Esophagus muscularis mucosa (tissue), 4 donors: ENCODE measurements at regions not wholly inside any gene's neighbourhood (a gene's known extent, or its start where the extent isn't known, plus 50 kb on each side); places are given as distances from the start of the nearest gene placed in this dataset.

ENCODE experiments used
- DNase-seq: peaks from one replicate; pipeline ENCODE4 v3.0.0-alpha.2; 2017; ENCODE audit errors: extremely low spot score
- H3K27ac ChIP-seq, 4 donors: fragments of 200-600 bp; sonication (generic); replicated peaks in 1 of 4; 1 replicate in 3 of 4; 2 replicates in 1 of 4; pipeline ENCODE4 v1.5.1; 2016 to 2019; ENCODE audit warnings: mild to moderate bottlenecking in 1 of 4
- H3K27me3 ChIP-seq, 4 donors: fragments of 200-600 bp; sonication (generic); one replicate each; pipeline versions ENCODE4 v1.5.1 to v1.6.0; 2016 to 2019
- H3K36me3 ChIP-seq, 4 donors: fragments of 200-600 bp; sonication (generic); one replicate each; pipeline ENCODE4 v1.5.1; 2016 to 2019
- H3K4me1 ChIP-seq, 4 donors: fragments of 200-600 bp; sonication (generic); one replicate each; pipeline ENCODE4 v1.5.1; 2016 to 2019
- H3K4me3 ChIP-seq, 4 donors: fragments of 200-600 bp; sonication (generic); 1 replicate in 2 of 4; 2 replicates in 2 of 4; pipeline ENCODE4 v1.5.1; 2016 to 2019; ENCODE audit warnings: mild to moderate bottlenecking in 4 of 4, moderate library complexity in 1 of 4
- H3K9me3 ChIP-seq, 4 donors: fragments of 200-600 bp; sonication (generic); 1 replicate in 3 of 4; 2 replicates in 1 of 4; pipeline ENCODE4 v1.5.1; 2016 to 2019
- CTCF ChIP-seq, 3 experiments: fragments of 200-600 bp in 2 of 3; fragments of 450-650 bp in 1 of 3; sonication (generic) in 2 of 3; IDR thresholded peaks; one replicate each; pipeline ENCODE4 v1.5.1; 2017 to 2019; ENCODE audit warnings: antibody characterized with exemption in 3 of 3, mild to moderate bottlenecking in 2 of 3, moderate library complexity in 1 of 3
- EP300 ChIP-seq: sonication (generic); formaldehyde crosslinking; IDR thresholded peaks from one replicate; pipeline ENCODE4 v1.6.1; 2017; ENCODE audit warnings: antibody characterized with exemption
- POLR2A ChIP-seq: fragments of 450-650 bp; IDR thresholded peaks from one replicate; pipeline ENCODE4 v1.6.1; 2017; ENCODE audit warnings: antibody characterized with exemption, moderate library complexity, mild to moderate bottlenecking, low read depth
- POLR2AphosphoS5 ChIP-seq, 2 donors: sonication (generic); formaldehyde crosslinking; IDR thresholded peaks; one replicate each; pipeline ENCODE4 v1.6.1; 2017; ENCODE audit warnings: antibody characterized with exemption in 2 of 2
- WGBS: methylation state at CpG from one replicate; pipeline ENCODE4 v1.1.5; 2018; 5-methylcytosine and 5-hydroxymethylcytosine counted together
- intact Hi-C: fragments of 100-400 bp; cut with DNase I; formaldehyde crosslinking; loops from one replicate; pipeline ENCODE4 v1.15.1; 2023

GRCh38 chr14:62185078-62185477, 422.9 kb downstream of the SNAPC1 start:
- Histone ChIP-seq H3K27me3 (no peaks in the 10 kb centered on the region), H3K9me3 (no peaks in the 10 kb centered on the region), H3K36me3 (no peaks in the 10 kb centered on the region), H3K27ac (no peak overlapping the region), H3K4me1 (no peaks in the 10 kb centered on the region), H3K4me3 (no peak overlapping the region)
- intact Hi-C loops, result no loop called here
- WGBS, result 50% methylated on average over 1 of the region's 1 CpG
- no peak for DNase-seq
- no peak for TF ChIP-seq CTCF (IDR thresholded peaks at IDR 0.05)

- DNase-seq, result no peak
- intact Hi-C loops, result no loop called here
- Histone ChIP-seq H3K27ac (no peak overlapping the region), H3K36me3 (no peaks in the 10 kb centered on the region), H3K4me1 (no peaks in the 10 kb centered on the region), H3K9me3 (no peaks in the 10 kb centered on the region), H3K27me3 (no peaks in the 10 kb centered on the region), H3K4me3 (no peak overlapping the region)
- 76% methylated on average over 2 of the region's 2 CpGs for WGBS
- no peak for TF ChIP-seq POLR2AphosphoS5 (IDR thresholded peaks at IDR 0.05)
- TF ChIP-seq CTCF (IDR thresholded peaks at IDR 0.05), result no peak
- TF ChIP-seq POLR2A, result no peak
Observed at GRCh38 chr14:62187265-62187664, 425.0 kb downstream of the SNAPC1 start.

GRCh38 chr14:62189698-62190097, 427.5 kb downstream of the SNAPC1 start:
- intact Hi-C loops, result no loop called here
- H3K27me3 ChIP-seq, result no peaks in the 10 kb centered on the region

GRCh38 chr14:62206456-62206855, 444.2 kb downstream of the SNAPC1 start:
- no peak overlapping the region for H3K4me3 ChIP-seq
- no peaks in the 10 kb centered on the region for H3K4me1 ChIP-seq
- 66% methylated on average over 3 of the region's 3 CpGs for WGBS
- no peaks in the 10 kb centered on the region for H3K27me3 ChIP-seq
- TF ChIP-seq CTCF (IDR thresholded peaks at IDR 0.05) (no peak), POLR2A (no peak), EP300 (no peak), POLR2AphosphoS5 (IDR thresholded peaks at IDR 0.05) (no peak)
- DNase-seq, result no peak
- H3K27ac ChIP-seq, result no peak overlapping the region
- no peaks in the 10 kb centered on the region for H3K36me3 ChIP-seq
- H3K9me3 ChIP-seq, result peaks cover 0 to 12% (median 5%) of the 10 kb centered on the region in 4 donors
- intact Hi-C loops, result no loop called here

More at GRCh38 chr14:62189698-62190097, 427.5 kb downstream of the SNAPC1 start:
- no peak for DNase-seq
- H3K4me1 ChIP-seq, result no peaks in the 10 kb centered on the region
- H3K4me3 ChIP-seq, result no peak overlapping the region
- no peak overlapping the region for H3K27ac ChIP-seq
- no peak for TF ChIP-seq POLR2AphosphoS5 (IDR thresholded peaks at IDR 0.05)
- TF ChIP-seq POLR2A, result no peak
- TF ChIP-seq CTCF (IDR thresholded peaks at IDR 0.05), result no peak
- TF ChIP-seq EP300, result no peak
- WGBS, result 0% methylated on average over 1 of the region's 1 CpG
- H3K9me3 ChIP-seq, result no peaks in the 10 kb centered on the region
- H3K36me3 ChIP-seq, result no peaks in the 10 kb centered on the region

GRCh38 chr14:62209287-62209899, 447.2 kb downstream of the SNAPC1 start:
- H3K4me3 ChIP-seq, result no peak overlapping the region
- DNase-seq, result no peak
- intact Hi-C loops, result no loop called here
- H3K4me1 ChIP-seq, result peaks cover 0 to 7% (median 0%) of the 10 kb centered on the region in 4 donors
- no peaks in the 10 kb centered on the region for H3K27me3 ChIP-seq
- 65% methylated on average over 3 of the region's 3 CpGs for WGBS
- H3K9me3 ChIP-seq, result peaks cover 0 to 12% (median 4%) of the 10 kb centered on the region in 4 donors
- H3K27ac ChIP-seq, result no peak overlapping the region
- TF ChIP-seq POLR2AphosphoS5 (IDR thresholded peaks at IDR 0.05) (no peak), POLR2A (no peak), CTCF (IDR thresholded peaks at IDR 0.05) (no peak), EP300 (no peak)
- H3K36me3 ChIP-seq, result no peaks in the 10 kb centered on the region
